GM12874 (cell line): ENCODE measurements at regions not wholly inside any gene's neighbourhood (a gene's known extent, or its start where the extent isn't known, plus 50 kb on each side); places are given as distances from the start of the nearest gene placed in this dataset.
A peak's percentile ranks its signal among the peaks of the same experiment; 100 is the strongest.

ENCODE experiments used
- TF ChIP-seq, protein P1 (sequence below): IDR thresholded peaks from 2 replicates; pipeline ENCODE4 v1.5.1; 2011; ENCODE audit warnings: low read depth, mild to moderate bottlenecking, control low read depth, low read length, moderate library complexity; ENCODE audit not compliant: insufficient read depth

DNA sequence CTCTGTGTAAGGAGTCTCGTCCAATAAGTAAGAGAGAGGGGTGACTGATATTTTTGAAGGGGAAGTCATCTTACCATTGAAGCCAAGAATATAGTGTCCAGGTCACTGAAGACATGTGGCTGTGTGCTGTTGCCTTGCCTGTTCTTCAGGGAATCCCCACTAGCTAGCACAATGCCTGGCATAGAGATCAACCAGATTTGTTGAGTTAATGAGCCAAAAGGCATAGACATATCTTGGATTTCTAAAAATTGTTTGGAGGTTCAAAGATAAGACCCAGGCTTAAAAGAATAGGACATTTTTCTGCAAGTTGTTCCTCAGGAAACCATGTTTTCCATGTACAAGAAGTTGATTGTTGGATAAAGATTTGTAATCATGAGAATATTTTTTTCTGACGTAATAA is 119.3 kb upstream of the DKK2 start:
- TF ChIP-seq, protein P1, sequence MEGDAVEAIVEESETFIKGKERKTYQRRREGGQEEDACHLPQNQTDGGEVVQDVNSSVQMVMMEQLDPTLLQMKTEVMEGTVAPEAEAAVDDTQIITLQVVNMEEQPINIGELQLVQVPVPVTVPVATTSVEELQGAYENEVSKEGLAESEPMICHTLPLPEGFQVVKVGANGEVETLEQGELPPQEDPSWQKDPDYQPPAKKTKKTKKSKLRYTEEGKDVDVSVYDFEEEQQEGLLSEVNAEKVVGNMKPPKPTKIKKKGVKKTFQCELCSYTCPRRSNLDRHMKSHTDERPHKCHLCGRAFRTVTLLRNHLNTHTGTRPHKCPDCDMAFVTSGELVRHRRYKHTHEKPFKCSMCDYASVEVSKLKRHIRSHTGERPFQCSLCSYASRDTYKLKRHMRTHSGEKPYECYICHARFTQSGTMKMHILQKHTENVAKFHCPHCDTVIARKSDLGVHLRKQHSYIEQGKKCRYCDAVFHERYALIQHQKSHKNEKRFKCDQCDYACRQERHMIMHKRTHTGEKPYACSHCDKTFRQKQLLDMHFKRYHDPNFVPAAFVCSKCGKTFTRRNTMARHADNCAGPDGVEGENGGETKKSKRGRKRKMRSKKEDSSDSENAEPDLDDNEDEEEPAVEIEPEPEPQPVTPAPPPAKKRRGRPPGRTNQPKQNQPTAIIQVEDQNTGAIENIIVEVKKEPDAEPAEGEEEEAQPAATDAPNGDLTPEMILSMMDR = no peak

GRCh38 chr4:107153956-107154355 is 117.8 kb upstream of the DKK2 start:
- TF ChIP-seq, protein P1 = no peak

- TF ChIP-seq, protein P1 = peak; percentile 38; the same call in 1 of the 2 replicates
Observed at GRCh38 chr4:107153228-107153627, 117.1 kb upstream of the DKK2 start.

DNA sequence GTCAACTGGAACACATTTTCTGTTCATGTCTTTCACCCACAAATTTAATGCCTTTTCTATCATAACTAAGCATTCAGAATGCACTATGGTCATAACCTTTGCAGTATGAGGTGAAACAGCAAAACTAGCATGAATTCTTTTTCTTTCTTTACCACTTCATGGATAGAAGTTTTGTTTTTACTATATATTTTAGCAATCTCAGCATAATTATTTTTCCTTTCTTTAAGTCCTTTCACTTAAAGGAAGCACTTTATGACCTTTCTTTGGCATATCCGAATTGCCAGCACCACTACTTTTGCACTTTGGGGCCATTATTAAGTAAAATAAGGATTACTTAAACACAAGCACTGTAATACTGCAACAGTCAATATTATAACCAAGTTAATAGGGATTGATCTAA is 115.1 kb upstream of the DKK2 start:
- TF ChIP-seq, protein P1 = no peak

- TF ChIP-seq, protein P1 = no peak
Observed at GRCh38 chr4:107148904-107149303, 112.8 kb upstream of the DKK2 start.

- TF ChIP-seq, protein P1 = no peak
Observed at GRCh38 chr4:107147873-107148272, 111.8 kb upstream of the DKK2 start.

- TF ChIP-seq, protein P1 = no peak
Observed at GRCh38 chr4:107138433-107138832, 102.3 kb upstream of the DKK2 start.
